Peyer's patch (tissue), 4 donors: ENCODE measurements at regions not wholly inside any gene's neighbourhood (a gene's known extent, or its start where the extent isn't known, plus 50 kb on each side); places are given as distances from the start of the nearest gene placed in this dataset.

Experiments used
- POLR2A ChIP-seq, 2 donors: fragments of 450-650 bp; IDR thresholded peaks; one replicate each; pipeline ENCODE4 v1.5.1; 2017; ENCODE audit warnings: antibody characterized with exemption in 2 of 2, mild to moderate bottlenecking in 2 of 2, moderate library complexity in 2 of 2
- TF ChIP-seq, protein P1 (sequence below), 6 experiments: fragments of 450-650 bp in 4 of 6; fragments of 200-600 bp in 2 of 6; sonication (generic) in 1 of 6; IDR thresholded peaks; one replicate each; pipeline ENCODE4 v1.5.1; 2017 to 2019; ENCODE audit warnings: antibody characterized with exemption in 6 of 6, mild to moderate bottlenecking in 3 of 6, moderate library complexity in 1 of 6

DNA sequence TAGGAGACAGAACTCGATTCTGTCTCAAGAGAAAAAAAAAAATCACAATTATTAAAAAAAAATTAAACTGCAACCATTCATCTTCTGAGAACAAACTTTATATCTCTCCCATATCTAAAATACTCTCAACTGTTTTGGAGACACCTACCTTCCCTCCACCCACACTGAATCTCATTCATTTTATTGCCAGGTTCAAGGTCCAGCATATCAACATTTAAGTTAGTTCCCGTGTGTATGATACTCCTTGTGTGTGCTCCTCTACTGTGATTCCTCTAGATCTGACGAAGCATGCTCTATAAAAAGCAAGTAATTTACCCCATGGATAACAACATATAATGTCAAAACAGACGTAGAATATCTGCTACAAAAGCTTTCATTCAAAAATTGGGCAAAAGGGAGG is 351.8 kb upstream of the SORCS1 start:
- no peak for TF ChIP-seq POLR2A (IDR thresholded peaks at IDR 0.05)
- TF ChIP-seq, protein P1, sequence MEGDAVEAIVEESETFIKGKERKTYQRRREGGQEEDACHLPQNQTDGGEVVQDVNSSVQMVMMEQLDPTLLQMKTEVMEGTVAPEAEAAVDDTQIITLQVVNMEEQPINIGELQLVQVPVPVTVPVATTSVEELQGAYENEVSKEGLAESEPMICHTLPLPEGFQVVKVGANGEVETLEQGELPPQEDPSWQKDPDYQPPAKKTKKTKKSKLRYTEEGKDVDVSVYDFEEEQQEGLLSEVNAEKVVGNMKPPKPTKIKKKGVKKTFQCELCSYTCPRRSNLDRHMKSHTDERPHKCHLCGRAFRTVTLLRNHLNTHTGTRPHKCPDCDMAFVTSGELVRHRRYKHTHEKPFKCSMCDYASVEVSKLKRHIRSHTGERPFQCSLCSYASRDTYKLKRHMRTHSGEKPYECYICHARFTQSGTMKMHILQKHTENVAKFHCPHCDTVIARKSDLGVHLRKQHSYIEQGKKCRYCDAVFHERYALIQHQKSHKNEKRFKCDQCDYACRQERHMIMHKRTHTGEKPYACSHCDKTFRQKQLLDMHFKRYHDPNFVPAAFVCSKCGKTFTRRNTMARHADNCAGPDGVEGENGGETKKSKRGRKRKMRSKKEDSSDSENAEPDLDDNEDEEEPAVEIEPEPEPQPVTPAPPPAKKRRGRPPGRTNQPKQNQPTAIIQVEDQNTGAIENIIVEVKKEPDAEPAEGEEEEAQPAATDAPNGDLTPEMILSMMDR (IDR thresholded peaks at IDR 0.05): no peak
